Lower leg skin (tissue), 4 donors: ENCODE measurements at regions not wholly inside any gene's neighbourhood (a gene's known extent, or its start where the extent isn't known, plus 50 kb on each side); places are given as distances from the start of the nearest gene placed in this dataset.

Experiments used
- DNase-seq, 2 donors: peaks; one replicate each; pipeline ENCODE4 v3.0.0-alpha.2; 2019; ENCODE audit warnings: low spot score in 2 of 2
- H3K4me3 ChIP-seq: fragments of 200-600 bp; sonication (generic); 2 replicates; pipeline ENCODE4 v1.5.1; 2017; ENCODE audit warnings: mild to moderate bottlenecking, low read depth; ENCODE audit not compliant: poor library complexity, severe bottlenecking
- POLR2A ChIP-seq, 2 donors: fragments of 450-650 bp; IDR thresholded peaks; one replicate each; pipeline ENCODE4 v1.6.1; 2016 to 2017; ENCODE audit warnings: antibody characterized with exemption in 2 of 2, mild to moderate bottlenecking in 1 of 2, moderate library complexity in 1 of 2
- WGBS, 2 donors: methylation state at CpG; one replicate each; pipeline ENCODE4 v1.1.5; 2018; 5-methylcytosine and 5-hydroxymethylcytosine counted together
- intact Hi-C: fragments of 100-400 bp; cut with DNase I; formaldehyde crosslinking; loops from one replicate; pipeline ENCODE4 v1.15.0; 2023; ENCODE audit warnings: low total_unique reads
- TF ChIP-seq, protein P1 (sequence below), 3 donors: fragments of 450-650 bp; IDR thresholded peaks; one replicate each; pipeline ENCODE4 v1.5.1; 2016; ENCODE audit warnings: antibody characterized with exemption in 3 of 3, mild to moderate bottlenecking in 3 of 3, moderate library complexity in 2 of 3

DNA sequence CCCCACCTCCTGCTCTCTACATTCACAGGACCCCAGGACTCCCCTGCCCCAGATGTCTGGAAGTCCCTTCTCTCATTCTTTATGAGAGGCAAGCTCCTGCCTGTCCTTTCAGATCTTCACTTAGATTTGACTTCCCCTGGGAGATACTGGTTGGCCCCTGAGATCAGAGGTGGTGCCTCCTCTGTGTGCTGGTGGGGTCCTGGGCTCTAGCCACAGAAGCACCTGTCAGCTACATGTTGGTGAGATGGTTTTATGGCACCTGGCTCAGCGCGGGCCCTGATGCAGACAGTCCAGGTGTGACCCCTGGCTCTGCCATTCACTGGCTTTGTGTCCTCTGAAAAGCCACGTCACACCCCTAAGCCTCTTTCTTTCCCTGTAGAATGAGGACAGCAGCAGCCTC is 369.6 kb upstream of the ID2 start:
- WGBS, 2 donors: 80 to 94% methylated on average over 3 of the region's 3 CpGs
- no peak for TF ChIP-seq POLR2A (IDR thresholded peaks at IDR 0.05)
- no peak overlapping the region for H3K4me3 ChIP-seq
- intact Hi-C loops: no loop called here
- peak in 1 of 2 donors; percentile 9 for DNase-seq

DNA sequence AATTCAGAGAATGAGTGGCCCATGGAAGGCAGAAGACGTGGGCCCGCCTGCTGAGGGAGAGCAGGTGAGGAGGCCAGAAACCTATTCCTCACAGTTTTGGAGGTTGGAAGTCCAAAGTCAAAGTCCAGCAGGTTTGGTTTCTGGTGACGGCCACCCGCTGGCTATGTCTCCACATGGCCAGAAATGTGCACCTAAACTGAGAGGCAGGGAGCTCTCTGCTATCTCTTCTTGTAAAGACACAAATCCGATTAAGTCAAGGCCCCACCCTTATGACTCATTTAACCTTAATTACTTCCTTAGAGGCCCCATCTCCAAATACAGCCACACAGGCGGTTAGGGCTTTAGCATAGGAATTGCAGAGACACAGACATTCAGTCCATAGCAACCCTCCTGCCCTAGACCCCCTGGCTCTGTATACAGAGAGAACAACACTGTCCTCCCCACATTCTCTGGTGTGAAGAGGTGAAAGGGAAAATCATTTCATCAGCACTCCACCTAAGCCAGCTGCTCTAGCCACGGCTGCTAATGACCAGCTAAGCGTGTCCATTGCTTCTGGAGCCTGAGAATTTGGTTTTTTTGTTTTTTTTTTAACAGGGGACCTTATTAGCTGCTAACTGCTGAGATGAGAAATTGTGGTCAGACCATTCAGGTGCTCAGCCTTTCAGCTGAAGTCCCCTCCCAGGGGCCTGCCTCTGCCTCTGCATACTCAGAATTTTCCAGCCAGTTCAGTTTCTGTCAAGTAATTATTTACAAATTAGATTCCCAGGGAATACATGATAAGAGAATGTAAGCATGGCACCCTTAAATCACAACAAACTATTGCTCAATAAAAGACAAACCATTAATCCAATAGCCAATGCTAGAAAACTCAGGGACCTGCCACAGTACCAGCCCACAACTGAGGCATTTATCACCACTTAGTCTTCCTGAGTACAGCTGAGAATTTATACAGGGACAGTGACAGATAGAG is 368.7 kb upstream of the ID2 start:
- intact Hi-C loops: no loop called here
- no peak for TF ChIP-seq POLR2A (IDR thresholded peaks at IDR 0.05)
- TF ChIP-seq, protein P1, sequence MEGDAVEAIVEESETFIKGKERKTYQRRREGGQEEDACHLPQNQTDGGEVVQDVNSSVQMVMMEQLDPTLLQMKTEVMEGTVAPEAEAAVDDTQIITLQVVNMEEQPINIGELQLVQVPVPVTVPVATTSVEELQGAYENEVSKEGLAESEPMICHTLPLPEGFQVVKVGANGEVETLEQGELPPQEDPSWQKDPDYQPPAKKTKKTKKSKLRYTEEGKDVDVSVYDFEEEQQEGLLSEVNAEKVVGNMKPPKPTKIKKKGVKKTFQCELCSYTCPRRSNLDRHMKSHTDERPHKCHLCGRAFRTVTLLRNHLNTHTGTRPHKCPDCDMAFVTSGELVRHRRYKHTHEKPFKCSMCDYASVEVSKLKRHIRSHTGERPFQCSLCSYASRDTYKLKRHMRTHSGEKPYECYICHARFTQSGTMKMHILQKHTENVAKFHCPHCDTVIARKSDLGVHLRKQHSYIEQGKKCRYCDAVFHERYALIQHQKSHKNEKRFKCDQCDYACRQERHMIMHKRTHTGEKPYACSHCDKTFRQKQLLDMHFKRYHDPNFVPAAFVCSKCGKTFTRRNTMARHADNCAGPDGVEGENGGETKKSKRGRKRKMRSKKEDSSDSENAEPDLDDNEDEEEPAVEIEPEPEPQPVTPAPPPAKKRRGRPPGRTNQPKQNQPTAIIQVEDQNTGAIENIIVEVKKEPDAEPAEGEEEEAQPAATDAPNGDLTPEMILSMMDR (IDR thresholded peaks at IDR 0.05): no peak
- peak in 1 of 2 donors; percentile 13 for DNase-seq
- no peak overlapping the region for H3K4me3 ChIP-seq
- WGBS, 2 donors: 71 to 72% methylated on average over 8 of the region's 8 CpGs

DNA sequence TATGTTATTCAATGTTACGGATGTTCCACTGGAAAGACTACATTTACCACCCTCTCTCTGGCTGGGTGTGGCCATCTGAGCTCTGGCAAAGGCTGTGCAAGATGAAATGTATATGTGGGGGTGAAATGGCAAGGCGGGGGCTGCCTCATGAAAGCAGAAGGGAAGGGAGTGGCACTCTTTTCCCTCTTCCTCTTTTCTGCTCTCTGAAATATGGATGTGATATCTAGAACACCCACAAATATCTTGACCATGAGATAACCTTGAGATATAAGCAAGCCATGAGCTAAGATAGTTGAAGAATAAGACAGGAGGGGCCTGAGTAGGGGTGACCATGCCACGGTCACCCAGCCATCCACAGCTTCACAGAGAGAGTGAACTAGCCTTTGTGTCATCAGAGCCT is 367.8 kb upstream of the ID2 start:
- WGBS, 2 donors: 84 to 88% methylated on average over 3 of the region's 3 CpGs
- intact Hi-C loops: no loop called here
- TF ChIP-seq, protein P1 (IDR thresholded peaks at IDR 0.05): no peak
- no peak for TF ChIP-seq POLR2A (IDR thresholded peaks at IDR 0.05)
- H3K4me3 ChIP-seq: no peak overlapping the region
- DNase-seq: peak in 1 of 2 donors; percentile 38

DNA sequence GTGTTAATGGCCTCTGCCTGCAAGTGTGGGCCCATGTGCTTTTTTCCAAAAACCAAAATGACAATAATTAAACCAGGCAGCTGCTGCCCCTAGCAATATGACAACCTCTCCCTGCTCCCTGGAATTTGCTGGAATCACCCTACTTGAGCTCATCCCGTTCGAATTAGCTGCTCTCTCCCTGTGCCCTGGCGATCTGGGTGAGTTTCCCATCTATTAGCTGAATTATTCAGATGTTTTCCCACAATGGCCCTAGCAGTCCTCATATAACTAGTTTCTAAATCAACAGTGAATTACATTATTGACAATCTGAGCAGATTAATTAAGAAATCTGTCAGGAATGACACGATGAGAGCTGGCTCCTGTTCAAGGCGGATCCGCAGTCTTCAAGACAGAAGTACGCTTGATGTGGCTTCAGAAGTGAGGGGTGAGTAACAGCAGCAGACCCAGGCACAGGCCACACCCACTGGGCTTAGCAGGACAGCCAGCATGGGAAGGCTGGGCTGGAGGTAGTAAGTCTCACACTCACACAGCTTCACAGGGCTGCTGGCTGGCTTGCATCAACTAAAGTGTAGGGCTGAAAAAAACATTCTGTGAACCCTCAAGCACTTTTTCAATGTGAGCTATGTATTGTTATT is 366.2 kb upstream of the ID2 start:
- TF ChIP-seq, protein P1 (IDR thresholded peaks at IDR 0.05): no peak
- TF ChIP-seq POLR2A (IDR thresholded peaks at IDR 0.05): no peak
- 57% methylated on average over 7 of the region's 7 CpGs for WGBS, 2 donors
- intact Hi-C loops: no loop called here
- DNase-seq: no peak
- no peak overlapping the region for H3K4me3 ChIP-seq

DNA sequence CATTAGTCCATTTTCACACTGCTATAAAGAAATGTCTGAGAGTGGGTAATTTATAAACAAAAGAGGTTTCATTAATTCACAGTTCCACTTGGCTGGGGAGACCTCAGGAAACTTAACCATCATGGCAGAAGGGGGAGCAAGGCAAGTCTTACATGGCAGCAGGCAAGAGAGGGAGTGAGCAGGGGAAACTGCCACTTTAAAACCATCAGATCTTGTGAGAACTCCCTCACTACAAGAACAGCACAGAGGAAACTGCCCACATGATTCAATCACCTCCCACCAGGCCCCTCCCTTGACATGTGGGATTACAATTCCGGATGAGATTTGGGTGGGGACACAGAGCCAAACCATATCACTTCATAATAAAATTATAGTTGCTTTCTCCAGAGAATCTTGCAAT is 365.5 kb upstream of the ID2 start:
- 47 to 55% methylated on average over 1 of the region's 1 CpG for WGBS, 2 donors

DNA sequence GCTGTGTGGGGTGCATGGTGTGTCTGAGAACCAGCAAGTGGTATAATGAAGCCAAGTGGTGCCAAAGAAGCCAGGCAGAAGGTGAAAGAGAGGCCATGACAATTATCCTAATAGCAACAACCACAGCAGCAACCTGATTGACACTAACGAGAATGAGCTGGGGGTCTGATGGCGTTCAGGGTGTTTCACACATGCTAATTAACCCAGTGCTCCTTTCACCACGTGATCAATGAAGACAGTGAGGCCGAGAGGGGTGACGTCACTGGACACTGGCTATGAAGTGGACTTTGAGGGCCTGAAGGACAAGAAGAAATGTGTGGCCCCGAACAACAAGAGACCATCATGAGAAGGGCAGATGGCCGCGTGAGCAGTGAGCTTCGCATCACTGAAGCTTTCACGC is 364.4 kb upstream of the ID2 start:
- intact Hi-C loops: no loop called here
- 89 to 92% methylated on average over 10 of the region's 10 CpGs for WGBS, 2 donors

More for the DNA sequence above, 365.5 kb upstream of the ID2 start:
- no peak for DNase-seq
- H3K4me3 ChIP-seq: no peak overlapping the region
- intact Hi-C loops: no loop called here
- TF ChIP-seq, protein P1 (IDR thresholded peaks at IDR 0.05): no peak
- no peak for TF ChIP-seq POLR2A (IDR thresholded peaks at IDR 0.05)

More for the DNA sequence above, 364.4 kb upstream of the ID2 start:
- TF ChIP-seq POLR2A (IDR thresholded peaks at IDR 0.05): no peak
- TF ChIP-seq, protein P1 (IDR thresholded peaks at IDR 0.05): no peak
- no peak for DNase-seq
- H3K4me3 ChIP-seq: no peak overlapping the region
